HT-29 (cell line): ENCODE measurements at regions not wholly inside any gene's neighbourhood (a gene's known extent, or its start where the extent isn't known, plus 50 kb on each side); places are given as distances from the start of the nearest gene placed in this dataset.

Experiments
- DNase-seq: peaks from one replicate; pipeline ENCODE4 v3.0.0-alpha.2; 2015; ENCODE audit warnings: low spot score

GRCh38 chr2:23065210-23065609 is 319.8 kb upstream of the KLHL29 start:
- DNase-seq: no peak

- DNase-seq: no peak
These were observed 319.0 kb upstream of the KLHL29 start for GRCh38 chr2:23065936-23066335.

GRCh38 chr2:23066686-23067085 is 318.3 kb upstream of the KLHL29 start:
- no peak for DNase-seq

GRCh38 chr2:23069156-23069555 is 315.8 kb upstream of the KLHL29 start:
- DNase-seq: no peak

GRCh38 chr2:23069923-23070322 is 315.1 kb upstream of the KLHL29 start:
- no peak for DNase-seq

- no peak for DNase-seq
These were observed 311.9 kb upstream of the KLHL29 start for GRCh38 chr2:23073056-23073455.

- no peak for DNase-seq
These were observed 311.3 kb upstream of the KLHL29 start for GRCh38 chr2:23073671-23074070.

- no peak for DNase-seq
These were observed 307.4 kb upstream of the KLHL29 start for GRCh38 chr2:23077596-23077995.

- DNase-seq: no peak
These were observed 306.1 kb upstream of the KLHL29 start for GRCh38 chr2:23078784-23079434.

- no peak for DNase-seq
These were observed 301.0 kb upstream of the KLHL29 start for GRCh38 chr2:23083966-23084365.

GRCh38 chr2:23091019-23091418 is 294.0 kb upstream of the KLHL29 start:
- no peak for DNase-seq

GRCh38 chr2:23091900-23092299 is 293.1 kb upstream of the KLHL29 start:
- peak; percentile 2 for DNase-seq

GRCh38 chr2:23092831-23093230 is 292.1 kb upstream of the KLHL29 start:
- peak; percentile 7 for DNase-seq

GRCh38 chr2:23093513-23093912 is 291.5 kb upstream of the KLHL29 start:
- no peak for DNase-seq

GRCh38 chr2:23096906-23097602 is 287.9 kb upstream of the KLHL29 start:
- DNase-seq: no peak

- DNase-seq: no peak
These were observed 284.6 kb upstream of the KLHL29 start for GRCh38 chr2:23100406-23100805.

- no peak for DNase-seq
These were observed 278.7 kb upstream of the KLHL29 start for GRCh38 chr2:23106242-23106785.

GRCh38 chr2:23107327-23107941 is 277.5 kb upstream of the KLHL29 start:
- no peak for DNase-seq

GRCh38 chr2:23111263-23111662 is 273.7 kb upstream of the KLHL29 start:
- DNase-seq: no peak

- DNase-seq: no peak
These were observed 272.5 kb upstream of the KLHL29 start for GRCh38 chr2:23112517-23112916.

- no peak for DNase-seq
These were observed 270.7 kb upstream of the KLHL29 start for GRCh38 chr2:23114299-23114698.

- no peak for DNase-seq
These were observed 266.7 kb upstream of the KLHL29 start for GRCh38 chr2:23118313-23118712.

GRCh38 chr2:23118894-23119293 is 266.1 kb upstream of the KLHL29 start:
- peak; percentile 38 for DNase-seq
